PC-9 (cell line): ENCODE measurements at regions not wholly inside any gene's neighbourhood (a gene's known extent, or its start where the extent isn't known, plus 50 kb on each side); places are given as distances from the start of the nearest gene placed in this dataset.

Source experiments
- BruUV-seq: library from RNA; stranded (reverse); fragments of 400-500 nt; replicated peaks from 2 replicates; lab custom pipeline; 2021; lab: Mats Ljungman, UMichigan
- CTCF ChIA-PET: fragments of 300-600 bp; sonication (Branson Sonifier 250); formaldehyde crosslinking; loops from one replicate; lab custom pipeline; 2022; ENCODE audit warnings: antibody characterized with exemption; lab: Charles Lee
- POLR2A ChIA-PET: fragments of 300-600 bp; sonication (Branson Sonifier 250); formaldehyde crosslinking; loops from one replicate; lab custom pipeline; 2022; ENCODE audit warnings: antibody characterized with exemption; ENCODE audit not compliant: unreplicated experiment; lab: Charles Lee
- DNase-seq, 2 experiments: peaks; one replicate each; pipeline versions ENCODE4 v3.0.0 to v3.0.0-alpha.2; 2015 to 2022; ENCODE audit warnings: mixed read lengths in 1 of 2
- H2AFZ ChIP-seq: fragments of 200-600 bp; sonication (generic); 2 replicates; pipeline ENCODE4 v1.8.1; 2017; ENCODE audit warnings: antibody characterized with exemption
- H3F3A ChIP-seq: fragments of 200-600 bp; sonication (generic); 2 replicates; pipeline ENCODE4 v1.8.1; 2017; ENCODE audit warnings: antibody characterized with exemption, mild to moderate bottlenecking, low read depth; ENCODE audit not compliant: insufficient read depth
- H3K27ac ChIP-seq: fragments of 200-600 bp; sonication (generic); 2 replicates; pipeline ENCODE4 v1.6.1; 2016; ENCODE audit warnings: mixed run types
- H3K27me3 ChIP-seq: fragments of 200-600 bp; sonication (generic); 2 replicates; pipeline ENCODE4 v1.6.1; 2016; ENCODE audit warnings: low read depth, mixed run types; ENCODE audit not compliant: insufficient read depth
- H3K36me3 ChIP-seq: fragments of 200-600 bp; sonication (generic); 2 replicates; pipeline ENCODE4 v1.6.1; 2016; ENCODE audit warnings: low read depth, mixed run types
- H3K4me1 ChIP-seq: fragments of 200-600 bp; sonication (generic); replicated peaks from 2 replicates; pipeline ENCODE4 v1.6.1; 2016; ENCODE audit warnings: mixed run types; ENCODE audit not compliant: insufficient read depth
- H3K4me2 ChIP-seq: fragments of 200-600 bp; sonication (generic); 2 replicates; pipeline ENCODE4 v1.6.1; 2017; ENCODE audit warnings: mixed run types
- H3K4me3 ChIP-seq: fragments of 200-600 bp; sonication (generic); 2 replicates; pipeline ENCODE4 v1.6.1; 2016; ENCODE audit warnings: mixed run types
- H3K79me2 ChIP-seq: fragments of 200-600 bp; sonication (generic); 2 replicates; pipeline ENCODE4 v1.6.1; 2017; ENCODE audit warnings: low read depth, mixed run types
- H3K9me2 ChIP-seq: fragments of 200-600 bp; sonication (generic); 2 replicates; pipeline ENCODE4 v1.8.1; 2017; ENCODE audit warnings: mild to moderate bottlenecking; ENCODE audit not compliant: insufficient read depth
- H3K9me3 ChIP-seq: fragments of 200-600 bp; sonication (generic); 2 replicates; pipeline ENCODE4 v1.8.1; 2016; ENCODE audit warnings: low read depth; ENCODE audit not compliant: insufficient read depth
- H4K20me1 ChIP-seq: fragments of 200-600 bp; sonication (generic); 2 replicates; pipeline ENCODE4 v1.8.1; 2017; ENCODE audit not compliant: insufficient read depth
- EZH2 ChIP-seq: fragments of 200-600 bp; sonication (generic); IDR thresholded peaks from 2 replicates; pipeline ENCODE4 v1.8.0; 2017; ENCODE audit warnings: antibody characterized with exemption, low read depth
- intact Hi-C: fragments of 100-400 bp; cut with micrococcal nuclease; formaldehyde crosslinking; loops from one replicate; pipeline ENCODE4 v1.10.0; 2022; ENCODE audit not compliant: unreplicated experiment
- TF ChIP-seq, protein P1 (sequence below): fragments of 200-600 bp; sonication (generic); conservative IDR thresholded peaks from 2 replicates; pipeline ENCODE4 v1.6.1; 2017; ENCODE audit warnings: mixed run types, antibody characterized with exemption, mild to moderate bottlenecking, moderate library complexity

DNA sequence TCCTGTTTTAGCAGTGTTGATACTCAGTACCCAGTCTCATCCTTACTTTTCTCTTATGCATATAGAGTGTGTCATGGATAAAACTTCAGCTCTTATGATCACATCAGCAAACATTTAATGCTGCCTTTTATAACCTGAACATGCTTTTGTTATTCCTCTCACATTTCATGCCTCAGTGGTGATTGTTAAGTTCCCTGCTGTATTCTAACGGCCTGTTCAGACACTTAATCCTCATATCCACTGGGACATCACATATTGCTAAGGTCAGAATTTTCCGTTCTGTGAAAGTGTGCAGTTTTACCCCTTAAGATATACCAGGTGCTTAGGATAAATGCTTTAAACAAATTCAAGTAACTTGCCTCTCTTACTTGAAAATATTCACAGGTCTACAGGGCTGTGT is 268.7 kb upstream of the SEL1L start:
- Histone ChIP-seq H3K27me3 (no peaks in the 10 kb centered on the region), H3K9me2 (no peaks in the 10 kb centered on the region), H3K27ac (no peak overlapping the region), H3F3A (no peaks in the 10 kb centered on the region), H3K9me3 (no peaks in the 10 kb centered on the region), H3K4me3 (no peak overlapping the region), H3K36me3 (no peaks in the 10 kb centered on the region), H3K4me2 (no peak overlapping the region), H3K79me2 (no peaks in the 10 kb centered on the region), H2AFZ (no peak overlapping the region), H3K4me1 (no peaks in the 10 kb centered on the region), H4K20me1 (no peaks in the 10 kb centered on the region)
- BruUV-seq, result no TSS peak
- DNase-seq, result no peak
- POLR2A ChIA-PET, result no interaction called here
- intact Hi-C loops, result no loop called here
- no peak for TF ChIP-seq EZH2
- TF ChIP-seq, protein P1, sequence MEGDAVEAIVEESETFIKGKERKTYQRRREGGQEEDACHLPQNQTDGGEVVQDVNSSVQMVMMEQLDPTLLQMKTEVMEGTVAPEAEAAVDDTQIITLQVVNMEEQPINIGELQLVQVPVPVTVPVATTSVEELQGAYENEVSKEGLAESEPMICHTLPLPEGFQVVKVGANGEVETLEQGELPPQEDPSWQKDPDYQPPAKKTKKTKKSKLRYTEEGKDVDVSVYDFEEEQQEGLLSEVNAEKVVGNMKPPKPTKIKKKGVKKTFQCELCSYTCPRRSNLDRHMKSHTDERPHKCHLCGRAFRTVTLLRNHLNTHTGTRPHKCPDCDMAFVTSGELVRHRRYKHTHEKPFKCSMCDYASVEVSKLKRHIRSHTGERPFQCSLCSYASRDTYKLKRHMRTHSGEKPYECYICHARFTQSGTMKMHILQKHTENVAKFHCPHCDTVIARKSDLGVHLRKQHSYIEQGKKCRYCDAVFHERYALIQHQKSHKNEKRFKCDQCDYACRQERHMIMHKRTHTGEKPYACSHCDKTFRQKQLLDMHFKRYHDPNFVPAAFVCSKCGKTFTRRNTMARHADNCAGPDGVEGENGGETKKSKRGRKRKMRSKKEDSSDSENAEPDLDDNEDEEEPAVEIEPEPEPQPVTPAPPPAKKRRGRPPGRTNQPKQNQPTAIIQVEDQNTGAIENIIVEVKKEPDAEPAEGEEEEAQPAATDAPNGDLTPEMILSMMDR, result no peak
- CTCF ChIA-PET, result no interaction called here

DNA sequence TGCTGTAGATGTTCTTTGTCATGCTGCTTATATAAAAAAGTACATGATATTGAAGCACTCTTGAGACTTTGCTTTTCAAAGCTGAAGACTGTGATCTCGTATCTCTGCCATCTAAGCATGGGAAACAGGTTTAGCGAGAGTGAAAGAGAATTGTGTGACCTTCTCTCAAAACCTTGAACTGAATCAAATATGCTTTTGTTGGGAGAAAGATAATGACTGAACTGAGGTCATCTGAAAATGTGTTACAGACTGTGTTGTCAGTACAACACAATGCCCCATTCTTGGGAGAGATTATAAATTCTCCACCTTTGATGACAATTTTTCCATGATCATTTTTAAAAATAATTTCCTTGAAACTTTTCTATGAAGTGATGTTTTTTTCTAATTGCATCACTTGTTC is 272.1 kb upstream of the SEL1L start:
- no peak overlapping the region for H3K4me2 ChIP-seq
- no peak overlapping the region for H3K4me3 ChIP-seq
- no peaks in the 10 kb centered on the region for H3K79me2 ChIP-seq
- intact Hi-C loops, result no loop called here
- no peaks in the 10 kb centered on the region for H3K9me3 ChIP-seq
- ChIA-PET CTCF (no interaction called here), POLR2A (no interaction called here)
- H3K9me2 ChIP-seq, result no peaks in the 10 kb centered on the region
- H3K27ac ChIP-seq, result no peak overlapping the region
- no peaks in the 10 kb centered on the region for H3F3A ChIP-seq
- no peak for DNase-seq
- no peak for TF ChIP-seq EZH2
- TF ChIP-seq, protein P1, result no peak
- no peaks in the 10 kb centered on the region for H3K36me3 ChIP-seq
- H3K27me3 ChIP-seq, result no peaks in the 10 kb centered on the region
- no peak overlapping the region for H2AFZ ChIP-seq
- BruUV-seq, result no TSS peak
- no peaks in the 10 kb centered on the region for H4K20me1 ChIP-seq
- H3K4me1 ChIP-seq, result no peaks in the 10 kb centered on the region

DNA sequence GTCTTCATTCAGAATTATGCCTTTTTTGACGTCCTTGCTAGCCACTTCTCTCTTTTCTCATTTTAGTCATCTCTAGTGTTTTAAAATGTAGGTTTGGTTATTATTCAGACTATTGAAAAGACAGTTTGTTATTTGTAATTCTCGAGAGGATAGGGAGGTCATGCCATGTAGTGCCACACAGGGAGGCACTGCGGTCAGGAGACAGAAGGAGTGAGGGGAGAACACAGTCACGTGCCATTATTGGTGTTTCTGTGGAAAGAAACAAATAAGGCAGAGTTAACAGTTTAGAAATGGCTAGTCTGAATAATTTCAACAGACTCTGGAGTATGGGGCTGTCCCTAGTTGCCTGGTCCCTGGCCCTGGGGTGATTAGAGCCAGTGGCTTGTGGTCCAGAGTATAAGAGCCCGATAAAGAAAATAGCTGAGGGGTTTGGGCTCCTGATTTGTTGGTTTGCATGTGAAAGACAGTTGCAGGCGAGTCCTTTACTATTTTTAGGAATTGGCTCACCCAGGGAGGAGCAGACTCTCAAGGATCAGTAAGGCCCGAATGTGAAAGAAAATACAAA is 278.1 kb upstream of the SEL1L start:
- Histone ChIP-seq H2AFZ (no peak overlapping the region), H3K4me2 (no peak overlapping the region), H3K4me1 (no peaks in the 10 kb centered on the region), H3K27ac (no peak overlapping the region), H3F3A (no peaks in the 10 kb centered on the region), H3K36me3 (no peaks in the 10 kb centered on the region), H4K20me1 (no peaks in the 10 kb centered on the region), H3K27me3 (no peaks in the 10 kb centered on the region), H3K4me3 (no peak overlapping the region), H3K9me2 (no peaks in the 10 kb centered on the region), H3K79me2 (no peaks in the 10 kb centered on the region), H3K9me3 (no peaks in the 10 kb centered on the region)
- no TSS peak for BruUV-seq
- intact Hi-C loops, result no loop called here
- CTCF ChIA-PET, result no interaction called here
- POLR2A ChIA-PET, result no interaction called here
- TF ChIP-seq EZH2, result no peak
- TF ChIP-seq, protein P1, result no peak
- no peak for DNase-seq
